C4-2B (cell line): ENCODE measurements at regions not wholly inside any gene's neighbourhood (a gene's known extent, or its start where the extent isn't known, plus 50 kb on each side); places are given as distances from the start of the nearest gene placed in this dataset.

Experiments
- ZFX ChIP-seq: fragments of 450-650 bp; IDR thresholded peaks from 2 replicates; pipeline ENCODE4 v1.6.1; 2017
- TF ChIP-seq, protein P1 (sequence below): fragments of 450-650 bp; conservative IDR thresholded peaks from 2 replicates; pipeline ENCODE4 v1.5.1; 2017; ENCODE audit warnings: mild to moderate bottlenecking

DNA sequence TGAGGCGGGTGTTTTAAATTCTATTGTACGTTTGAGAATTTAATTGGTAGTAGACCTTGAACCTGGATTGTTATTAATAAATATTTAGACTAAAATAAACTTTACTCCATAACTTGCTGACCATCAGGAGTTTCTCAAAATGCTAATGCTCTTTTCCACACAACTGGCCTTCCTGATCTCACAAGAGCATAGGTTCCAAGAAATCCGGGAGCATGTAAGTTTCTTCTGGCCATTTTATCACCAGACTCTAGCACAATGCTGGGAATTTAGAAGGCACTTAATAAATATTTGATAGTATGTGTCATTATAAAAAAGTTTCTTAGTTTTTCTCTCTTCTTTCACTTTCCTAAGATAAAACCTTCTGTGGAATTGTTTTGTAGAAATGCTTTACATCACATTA is 2047.1 kb downstream of the SUCLG1 start:
- TF ChIP-seq, protein P1, sequence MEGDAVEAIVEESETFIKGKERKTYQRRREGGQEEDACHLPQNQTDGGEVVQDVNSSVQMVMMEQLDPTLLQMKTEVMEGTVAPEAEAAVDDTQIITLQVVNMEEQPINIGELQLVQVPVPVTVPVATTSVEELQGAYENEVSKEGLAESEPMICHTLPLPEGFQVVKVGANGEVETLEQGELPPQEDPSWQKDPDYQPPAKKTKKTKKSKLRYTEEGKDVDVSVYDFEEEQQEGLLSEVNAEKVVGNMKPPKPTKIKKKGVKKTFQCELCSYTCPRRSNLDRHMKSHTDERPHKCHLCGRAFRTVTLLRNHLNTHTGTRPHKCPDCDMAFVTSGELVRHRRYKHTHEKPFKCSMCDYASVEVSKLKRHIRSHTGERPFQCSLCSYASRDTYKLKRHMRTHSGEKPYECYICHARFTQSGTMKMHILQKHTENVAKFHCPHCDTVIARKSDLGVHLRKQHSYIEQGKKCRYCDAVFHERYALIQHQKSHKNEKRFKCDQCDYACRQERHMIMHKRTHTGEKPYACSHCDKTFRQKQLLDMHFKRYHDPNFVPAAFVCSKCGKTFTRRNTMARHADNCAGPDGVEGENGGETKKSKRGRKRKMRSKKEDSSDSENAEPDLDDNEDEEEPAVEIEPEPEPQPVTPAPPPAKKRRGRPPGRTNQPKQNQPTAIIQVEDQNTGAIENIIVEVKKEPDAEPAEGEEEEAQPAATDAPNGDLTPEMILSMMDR, result no peak
- TF ChIP-seq ZFX, result no peak
